NCI-H1092 treated with DMSO at 0.1 percent for 48 hours (cell line): ENCODE measurements at regions not wholly inside any gene's neighbourhood (a gene's known extent, or its start where the extent isn't known, plus 50 kb on each side); places are given as distances from the start of the nearest gene placed in this dataset.
"Not testable (repeated sequence)": the region's sequence is repeated elsewhere in the genome, so short reads cannot be mapped to it uniquely, and the experiment has no call there.

Experiments used
- DNase-seq: peaks from one replicate; lab custom pipeline; 2025; lab: John Stamatoyannopoulos, UW

DNA sequence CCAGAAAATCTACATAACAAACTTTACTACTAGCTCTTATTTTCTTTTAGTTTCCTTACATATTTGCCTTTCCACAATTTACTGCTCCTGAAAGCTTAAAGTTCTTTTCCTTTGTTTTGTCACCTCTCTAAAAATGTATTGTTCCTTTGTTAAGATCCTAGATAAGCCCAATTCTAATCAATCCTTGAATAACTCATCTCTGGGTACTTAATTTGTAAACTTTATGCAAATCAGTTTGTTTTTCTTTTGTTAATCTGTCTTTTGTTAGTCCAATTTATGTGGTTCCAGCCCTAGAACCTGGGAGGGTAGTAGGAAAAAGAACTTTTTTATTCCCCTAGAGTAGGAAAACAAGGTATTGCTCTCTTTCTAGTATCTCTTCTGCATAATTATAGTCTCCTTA, 444.7 kb downstream of the PCDH10 start:
- no peak for DNase-seq

- DNase-seq, result no peak
These were observed 443.5 kb downstream of the PCDH10 start for GRCh38 chr4:133592591-133592990.

DNA sequence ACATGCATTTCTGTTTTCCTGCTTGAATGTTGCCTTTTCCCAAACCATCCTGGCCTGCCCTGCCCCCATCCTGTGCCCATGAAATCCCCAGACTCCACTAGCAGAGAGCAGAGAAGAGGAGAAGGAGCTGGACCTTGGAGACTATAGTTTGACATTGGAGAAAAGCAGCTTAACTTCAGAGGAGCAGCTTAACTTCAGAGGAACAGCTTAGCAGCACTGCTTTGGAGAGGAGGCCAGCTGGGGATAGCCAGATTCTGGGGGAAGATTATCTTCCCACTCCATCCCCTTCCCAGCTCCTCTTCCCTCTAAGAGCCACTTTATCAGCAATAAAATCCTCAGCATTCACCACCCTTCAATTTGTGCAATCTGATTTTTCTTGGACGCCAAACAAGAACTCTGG, 443.0 kb downstream of the PCDH10 start:
- no peak for DNase-seq

GRCh38 chr4:133588306-133588705, 439.2 kb downstream of the PCDH10 start:
- no peak for DNase-seq

- no peak for DNase-seq
These were observed 436.2 kb downstream of the PCDH10 start for GRCh38 chr4:133585323-133585722.

DNA sequence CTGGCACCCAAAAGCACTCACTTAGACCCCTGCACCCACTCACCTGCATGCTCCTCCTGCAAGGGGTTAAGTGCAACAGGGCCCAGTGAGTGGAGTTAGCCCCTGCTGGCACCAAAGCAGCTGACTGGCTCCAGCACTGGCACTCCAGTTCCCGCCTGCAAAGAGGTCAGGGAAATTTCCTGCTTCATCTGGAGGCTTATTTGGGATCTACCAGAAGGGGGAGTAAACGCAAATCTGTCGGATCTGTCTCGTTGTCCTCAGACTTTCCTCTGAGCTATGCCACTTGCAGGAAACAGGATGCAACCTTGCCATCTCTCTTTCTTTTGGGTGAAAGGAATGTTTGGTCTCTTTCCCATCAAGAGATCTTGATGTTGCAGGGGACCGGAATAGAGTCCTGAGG, 435.6 kb downstream of the PCDH10 start:
- DNase-seq, result no peak

DNA sequence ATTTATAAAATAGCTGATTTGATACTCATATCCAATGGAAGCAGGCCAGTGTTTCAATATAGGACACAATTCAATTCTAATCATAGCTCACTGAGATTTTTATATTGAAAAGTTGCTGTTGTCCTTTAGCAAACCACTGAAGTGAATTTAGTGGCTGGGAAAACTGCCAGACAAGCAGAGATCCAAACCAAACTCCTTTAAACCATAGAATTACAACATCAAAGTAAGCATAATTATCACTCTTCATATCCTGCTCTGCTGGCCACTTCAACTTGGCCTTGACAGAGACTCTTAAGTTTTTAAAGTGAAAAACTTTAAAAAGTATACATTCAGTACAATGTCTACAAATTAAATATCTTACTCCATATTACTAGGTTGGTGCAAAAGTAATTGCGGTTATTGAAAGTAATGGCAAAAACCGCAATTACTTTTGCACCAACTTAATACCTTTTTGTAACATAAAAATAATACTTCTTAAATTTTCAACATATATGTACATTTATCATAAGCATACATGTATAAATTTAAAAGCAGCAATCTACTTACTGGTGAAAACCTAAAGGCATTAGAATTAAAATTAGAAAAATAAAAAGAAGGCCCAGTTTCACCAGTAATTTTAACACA, 433.0 kb downstream of the PCDH10 start:
- no peak for DNase-seq

GRCh38 chr4:133574248-133574647, 425.2 kb downstream of the PCDH10 start:
- DNase-seq, result no peak

DNA sequence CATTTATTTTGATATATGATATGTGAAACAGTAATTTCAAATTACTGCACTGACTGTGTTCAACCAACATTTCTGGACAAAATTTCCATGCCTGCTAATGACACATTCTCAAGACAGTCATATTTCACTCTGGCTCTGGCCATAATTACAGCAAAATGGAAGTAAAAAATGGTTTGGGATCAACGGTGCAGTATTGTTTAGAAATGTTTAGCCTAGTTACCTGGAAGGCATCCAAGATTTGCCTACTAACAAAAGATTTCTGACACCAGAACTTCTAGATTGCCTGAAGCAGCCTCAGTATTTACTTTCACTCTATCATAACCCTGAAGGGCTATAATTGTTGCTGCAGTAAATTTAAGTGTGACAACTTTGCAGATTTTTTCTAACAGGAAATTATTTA, 416.3 kb downstream of the PCDH10 start:
- peak; percentile 21 for DNase-seq

DNA sequence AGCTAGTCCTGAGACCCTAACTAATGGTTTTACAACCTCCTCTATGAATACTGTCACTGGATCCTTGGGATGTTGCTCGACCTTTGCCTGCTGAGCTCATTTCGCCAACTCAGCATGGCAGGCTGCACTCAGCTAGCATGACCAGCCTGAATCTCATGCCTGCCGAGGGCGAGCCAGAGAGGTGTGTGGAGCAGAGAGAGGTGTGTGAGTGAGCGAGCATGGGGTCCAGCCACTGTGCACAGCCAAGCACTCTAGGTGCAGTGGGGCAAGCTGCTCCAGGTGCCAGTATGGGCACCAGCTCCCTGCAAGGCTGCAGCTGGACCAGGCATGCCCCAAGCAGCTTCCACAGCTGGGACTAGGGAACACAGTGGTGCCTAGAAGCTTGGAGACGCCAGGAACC, 410.9 kb downstream of the PCDH10 start:
- DNase-seq, result no peak

- DNase-seq, result no peak
These were observed 406.6 kb downstream of the PCDH10 start for GRCh38 chr4:133555671-133556070.

GRCh38 chr4:133550436-133550835, 401.3 kb downstream of the PCDH10 start:
- no peak for DNase-seq

DNA sequence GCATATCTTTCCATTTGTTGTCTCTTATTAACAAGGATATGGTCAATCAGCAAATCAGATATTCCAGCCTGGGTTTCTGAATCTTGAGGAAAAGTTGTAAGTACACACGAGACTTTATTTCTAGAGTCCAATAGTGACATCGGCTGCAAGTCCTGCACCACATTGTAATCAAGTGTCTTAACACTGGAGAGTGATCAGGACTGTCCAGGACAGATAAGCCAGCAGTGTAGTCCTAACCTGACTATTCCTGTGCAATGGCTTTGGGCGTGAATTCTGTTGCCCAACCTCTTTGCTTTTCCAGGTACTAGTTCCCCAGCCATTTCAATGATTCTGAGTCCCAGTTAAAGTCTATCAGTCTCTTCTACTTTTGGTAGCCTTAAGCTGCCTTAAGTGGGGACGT, 395.0 kb downstream of the PCDH10 start:
- no peak for DNase-seq

- no peak for DNase-seq
These were observed 388.7 kb downstream of the PCDH10 start for GRCh38 chr4:133537780-133538281.

DNA sequence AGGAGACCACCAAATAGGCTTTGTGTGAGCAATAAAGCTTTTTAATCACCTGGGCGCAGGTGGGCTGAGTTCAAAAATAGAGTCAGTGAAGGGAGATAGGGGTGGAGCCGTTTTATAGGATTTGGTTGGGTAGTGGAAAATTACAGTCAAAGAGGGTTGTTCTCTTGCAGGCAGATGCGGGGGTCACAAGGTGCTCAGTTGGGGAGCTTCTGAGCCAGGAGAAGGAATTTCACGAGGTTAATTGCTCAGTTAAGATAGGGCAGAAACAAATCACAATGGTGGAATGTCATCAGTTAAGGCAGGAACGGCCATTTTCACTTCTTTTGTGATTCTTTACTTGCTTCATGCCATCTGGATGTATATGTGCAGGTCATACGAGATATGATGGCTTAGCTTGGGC, 385.1 kb downstream of the PCDH10 start:
- not testable (repeated sequence) for DNase-seq

GRCh38 chr4:133524369-133524768, 375.3 kb downstream of the PCDH10 start:
- DNase-seq, result no peak

DNA sequence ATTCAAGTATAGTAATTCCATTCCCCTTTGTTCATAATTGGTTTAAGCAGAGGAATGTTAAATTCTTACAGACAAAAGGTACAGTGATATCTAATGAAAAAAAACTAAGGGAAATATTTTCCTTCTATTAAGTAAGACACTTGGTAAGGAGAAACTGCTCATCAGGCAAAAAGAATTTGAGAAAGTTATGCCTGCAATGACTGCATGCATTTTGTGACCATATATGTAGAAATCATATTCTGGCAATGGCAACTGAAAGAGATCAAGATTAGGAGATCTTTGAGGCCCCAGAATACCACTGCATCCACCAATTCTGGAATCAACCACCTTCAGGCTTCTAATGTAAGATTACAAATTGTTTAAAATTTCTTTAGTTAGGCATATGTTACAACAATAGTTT, 364.8 kb downstream of the PCDH10 start:
- no peak for DNase-seq

DNA sequence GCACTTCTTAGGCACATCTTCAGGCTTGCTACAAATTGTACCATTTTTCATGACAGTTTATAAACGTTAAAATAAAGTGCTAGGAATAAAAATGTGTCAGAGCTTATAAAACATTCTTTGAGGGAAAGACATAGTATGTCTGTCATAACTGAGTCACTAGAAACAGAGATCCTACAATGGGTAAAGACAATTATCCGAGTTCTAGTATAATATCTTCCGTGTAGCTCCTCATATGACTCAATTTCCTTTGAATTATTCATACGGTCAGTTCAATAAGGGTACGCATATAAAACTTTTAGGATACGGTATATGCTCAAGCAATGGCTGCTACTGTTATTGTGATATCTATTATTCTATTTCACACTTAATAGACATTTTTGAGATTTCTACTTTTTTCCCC, 349.1 kb downstream of the PCDH10 start:
- no peak for DNase-seq

DNA sequence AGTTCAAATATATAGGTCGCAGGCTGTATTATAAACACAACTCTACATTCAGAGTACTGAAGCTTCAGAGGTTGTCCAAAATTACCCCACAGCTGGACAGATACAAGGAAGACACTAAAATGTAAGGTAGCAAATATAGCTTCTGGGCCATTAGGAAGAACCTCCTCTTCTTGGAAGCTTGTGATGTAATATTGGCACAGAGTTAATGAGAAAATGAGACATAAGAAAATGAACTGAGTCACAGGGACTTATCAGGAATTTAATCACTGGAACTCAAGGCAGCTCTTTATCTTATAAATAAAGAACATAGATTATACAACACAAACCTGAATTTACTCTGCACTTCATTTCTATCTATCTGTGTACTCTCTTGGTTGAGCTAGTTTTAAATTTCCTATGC, 344.7 kb downstream of the PCDH10 start:
- DNase-seq, result no peak

- DNase-seq, result no peak
These were observed 344.1 kb downstream of the PCDH10 start for GRCh38 chr4:133493241-133493640.

DNA sequence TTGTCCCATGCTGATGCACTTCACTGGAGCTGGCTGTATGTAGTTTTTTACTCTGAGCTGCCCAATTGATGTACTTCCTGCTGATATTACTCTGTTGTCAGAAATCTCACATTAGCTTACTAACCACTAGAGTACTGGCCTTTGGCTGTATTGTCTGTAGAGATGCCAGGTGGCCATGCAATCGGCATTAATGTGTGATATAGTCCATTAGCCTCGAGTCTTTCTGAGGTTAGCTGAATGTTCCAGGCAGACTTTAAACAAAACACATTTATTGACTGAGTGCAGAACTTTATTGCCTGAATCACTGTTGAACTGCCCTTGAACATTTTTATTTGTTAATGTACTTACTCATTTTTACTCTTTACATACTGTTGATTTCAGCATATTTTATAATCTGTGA, 335.2 kb downstream of the PCDH10 start:
- no peak for DNase-seq

GRCh38 chr4:133483600-133484246, 334.6 kb downstream of the PCDH10 start:
- peak; percentile 19 for DNase-seq

DNA sequence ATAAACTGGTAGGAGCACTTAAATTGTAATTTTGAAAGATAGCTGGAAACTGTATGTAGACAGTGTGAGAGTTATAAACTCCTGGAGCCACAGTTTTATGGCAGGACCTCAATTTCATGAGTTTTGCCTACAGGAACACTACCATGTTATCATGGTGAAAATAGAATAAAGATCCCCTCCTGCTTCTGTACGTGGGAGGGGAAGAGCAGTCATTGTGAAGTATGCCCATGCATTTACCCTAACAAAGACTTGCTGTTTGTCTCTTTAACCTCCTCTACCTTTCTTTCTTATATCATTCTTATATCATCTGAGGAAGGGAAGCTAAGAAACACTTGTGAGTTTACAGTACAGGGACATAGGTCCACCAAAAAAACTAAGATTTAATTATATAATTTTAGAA, 327.0 kb downstream of the PCDH10 start:
- no peak for DNase-seq

DNA sequence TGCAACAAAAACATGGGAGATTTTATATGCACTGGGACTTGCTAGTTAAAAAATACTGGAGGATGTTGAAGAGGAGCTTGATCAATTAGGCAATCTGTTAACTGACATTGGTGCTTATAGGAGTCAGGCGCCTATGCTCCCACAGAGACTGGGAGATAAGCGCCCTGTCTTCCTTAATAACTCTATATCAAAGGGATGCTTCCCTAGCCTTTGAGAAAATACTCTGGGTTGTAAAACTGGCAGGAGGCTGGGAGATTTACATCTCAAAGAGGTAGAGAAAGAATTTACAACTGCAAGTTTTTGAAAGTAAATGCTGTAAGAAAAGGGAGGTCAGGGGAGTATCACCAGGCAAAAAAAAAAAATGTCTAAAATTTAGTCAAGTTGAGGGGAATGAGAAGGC, 325.4 kb downstream of the PCDH10 start:
- DNase-seq, result no peak
